Myocyte (in vitro differentiated cells): ENCODE measurements at regions not wholly inside any gene's neighbourhood (a gene's known extent, or its start where the extent isn't known, plus 50 kb on each side); places are given as distances from the start of the nearest gene placed in this dataset.
A peak's percentile ranks its signal among the peaks of the same experiment; 100 is the strongest.

Experiments used
- DNase-seq: peaks from one replicate; pipeline ENCODE4 v3.0.0-alpha.2; 2012; ENCODE audit warnings: low read depth

- no peak for DNase-seq
These were observed 76.2 kb upstream of the TP63 start for GRCh38 chr3:189554868-189555557.

- no peak for DNase-seq
These were observed 75.7 kb upstream of the TP63 start for GRCh38 chr3:189555558-189555881.

GRCh38 chr3:189557824-189558223 lies 73.4 kb upstream of the TP63 start:
- DNase-seq: no peak

- no peak for DNase-seq
These were observed 69.9 kb upstream of the TP63 start for GRCh38 chr3:189561256-189561655.

- DNase-seq: peak; percentile 91
These were observed 67.2 kb upstream of the TP63 start for GRCh38 chr3:189563853-189564563.

- no peak for DNase-seq
These were observed 64.5 kb upstream of the TP63 start for GRCh38 chr3:189566550-189567130.

- no peak for DNase-seq
These were observed 63.9 kb upstream of the TP63 start for GRCh38 chr3:189567322-189567721.

- DNase-seq: no peak
These were observed 63.3 kb upstream of the TP63 start for GRCh38 chr3:189567766-189568420.

- no peak for DNase-seq
These were observed 62.2 kb upstream of the TP63 start for GRCh38 chr3:189568961-189569360.

GRCh38 chr3:189569473-189569872 lies 61.7 kb upstream of the TP63 start:
- no peak for DNase-seq

- DNase-seq: no peak
These were observed 60.3 kb upstream of the TP63 start for GRCh38 chr3:189570916-189571315.

- DNase-seq: no peak
These were observed 58.9 kb upstream of the TP63 start for GRCh38 chr3:189572249-189572648.

GRCh38 chr3:189573004-189573403 lies 58.2 kb upstream of the TP63 start:
- DNase-seq: no peak

GRCh38 chr3:189576486-189576885 lies 54.7 kb upstream of the TP63 start:
- no peak for DNase-seq

GRCh38 chr3:189577050-189577951 lies 53.9 kb upstream of the TP63 start:
- DNase-seq: no peak

GRCh38 chr3:189580190-189580589 lies 51.0 kb upstream of the TP63 start:
- no peak for DNase-seq
